Esophagus muscularis mucosa (tissue), 4 donors: ENCODE measurements at regions not wholly inside any gene's neighbourhood (a gene's known extent, or its start where the extent isn't known, plus 50 kb on each side); places are given as distances from the start of the nearest gene placed in this dataset.

Source experiments
- CTCF ChIP-seq, 3 experiments: fragments of 200-600 bp in 2 of 3; fragments of 450-650 bp in 1 of 3; sonication (generic) in 2 of 3; IDR thresholded peaks; one replicate each; pipeline ENCODE4 v1.5.1; 2017 to 2019; ENCODE audit warnings: antibody characterized with exemption in 3 of 3, mild to moderate bottlenecking in 2 of 3, moderate library complexity in 1 of 3
- EP300 ChIP-seq: sonication (generic); formaldehyde crosslinking; IDR thresholded peaks from one replicate; pipeline ENCODE4 v1.6.1; 2017; ENCODE audit warnings: antibody characterized with exemption
- POLR2A ChIP-seq: fragments of 450-650 bp; IDR thresholded peaks from one replicate; pipeline ENCODE4 v1.6.1; 2017; ENCODE audit warnings: antibody characterized with exemption, moderate library complexity, mild to moderate bottlenecking, low read depth

- TF ChIP-seq CTCF (IDR thresholded peaks at IDR 0.05) = no peak
- no peak for TF ChIP-seq POLR2A
- no peak for TF ChIP-seq EP300
These were observed 74.0 kb upstream of the PODXL start for GRCh38 chr7:131630427-131630826.
